SKM-1 (cell line): ENCODE measurements at regions not wholly inside any gene's neighbourhood (a gene's known extent, or its start where the extent isn't known, plus 50 kb on each side); places are given as distances from the start of the nearest gene placed in this dataset.
"Not testable (repeated sequence)": the region's sequence is repeated elsewhere in the genome, so short reads cannot be mapped to it uniquely, and the experiment has no call there.

ENCODE experiments used
- DNase-seq: peaks from one replicate; lab custom pipeline; 2025; ENCODE audit not compliant: unreplicated experiment; lab: John Stamatoyannopoulos, UW

GRCh38 chr13:107690181-107690580 lies 525.2 kb downstream of the LIG4 start:
- no peak for DNase-seq

GRCh38 chr13:107685876-107686275 lies 529.5 kb downstream of the LIG4 start:
- no peak for DNase-seq

- DNase-seq = no peak
Observed at GRCh38 chr13:107681600-107681999, 533.7 kb downstream of the LIG4 start.

- DNase-seq = no peak
Observed at GRCh38 chr13:107680115-107680514, 535.2 kb downstream of the LIG4 start.

- no peak for DNase-seq
Observed at GRCh38 chr13:107678075-107678689, 537.2 kb downstream of the LIG4 start.

GRCh38 chr13:107675847-107676550 lies 539.3 kb downstream of the LIG4 start:
- DNase-seq = no peak

GRCh38 chr13:107669391-107669993 lies 545.8 kb downstream of the LIG4 start:
- no peak for DNase-seq

GRCh38 chr13:107665926-107666458 lies 549.3 kb downstream of the LIG4 start:
- no peak for DNase-seq

- DNase-seq = peak; percentile 5
Observed at GRCh38 chr13:107650081-107650701, 565.1 kb downstream of the LIG4 start.

- DNase-seq = no peak
Observed at GRCh38 chr13:107649079-107649478, 566.3 kb downstream of the LIG4 start.

GRCh38 chr13:107644136-107644535 lies 571.2 kb downstream of the LIG4 start:
- no peak for DNase-seq

GRCh38 chr13:107643615-107644014 lies 571.7 kb downstream of the LIG4 start:
- no peak for DNase-seq

GRCh38 chr13:107642831-107643230 lies 572.5 kb downstream of the LIG4 start:
- DNase-seq = no peak

- DNase-seq = no peak
Observed at GRCh38 chr13:107641574-107641973, 573.8 kb downstream of the LIG4 start.

GRCh38 chr13:107625648-107626047 lies 589.7 kb downstream of the LIG4 start:
- DNase-seq = no peak

GRCh38 chr13:107617527-107617926 lies 597.8 kb downstream of the LIG4 start:
- DNase-seq = no peak

GRCh38 chr13:107612376-107612775 lies 603.0 kb downstream of the LIG4 start:
- DNase-seq = no peak

GRCh38 chr13:107608736-107609135 lies 606.6 kb downstream of the LIG4 start:
- no peak for DNase-seq

GRCh38 chr13:107600971-107601370 lies 614.4 kb downstream of the LIG4 start:
- DNase-seq = no peak

- not testable (repeated sequence) for DNase-seq
Observed at GRCh38 chr13:107596306-107596705, 619.0 kb downstream of the LIG4 start.

- no peak for DNase-seq
Observed at GRCh38 chr13:107590556-107590955, 624.8 kb downstream of the LIG4 start.

- DNase-seq = no peak
Observed at GRCh38 chr13:107587681-107588080, 627.7 kb downstream of the LIG4 start.
